HG02588 (cell line): ENCODE measurements at regions not wholly inside any gene's neighbourhood (a gene's known extent, or its start where the extent isn't known, plus 50 kb on each side); places are given as distances from the start of the nearest gene placed in this dataset.

Source experiments
- ATAC-seq: cut with Tn5 transposase; IDR thresholded peaks from one replicate; pipeline ENCODE4 v1.9.1; 2021; ENCODE audit warnings: mild to moderate bottlenecking, moderate library complexity; ENCODE audit not compliant: unreplicated experiment

GRCh38 chr1:55662875-55663274, 447.7 kb upstream of the USP24 start:
- ATAC-seq: no peak

DNA sequence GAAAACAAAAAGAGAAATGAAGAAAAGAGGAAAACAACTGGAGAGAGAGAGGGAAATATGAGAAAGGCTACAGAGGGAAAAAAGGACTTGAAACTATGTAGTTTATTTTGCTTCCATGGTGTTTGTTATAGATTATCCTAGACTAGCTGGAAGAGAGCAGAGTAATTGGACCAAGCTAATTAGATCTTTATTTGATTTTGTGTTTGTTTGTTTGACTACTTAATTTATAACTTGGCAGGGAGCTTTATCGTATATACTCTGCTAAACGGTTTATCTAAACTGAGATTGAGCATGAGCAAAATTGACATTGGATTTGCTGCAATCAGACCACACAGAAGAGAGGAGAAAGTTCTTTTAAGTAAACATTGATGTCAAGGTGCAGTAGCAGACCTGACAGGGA, 443.8 kb upstream of the USP24 start:
- ATAC-seq: no peak

DNA sequence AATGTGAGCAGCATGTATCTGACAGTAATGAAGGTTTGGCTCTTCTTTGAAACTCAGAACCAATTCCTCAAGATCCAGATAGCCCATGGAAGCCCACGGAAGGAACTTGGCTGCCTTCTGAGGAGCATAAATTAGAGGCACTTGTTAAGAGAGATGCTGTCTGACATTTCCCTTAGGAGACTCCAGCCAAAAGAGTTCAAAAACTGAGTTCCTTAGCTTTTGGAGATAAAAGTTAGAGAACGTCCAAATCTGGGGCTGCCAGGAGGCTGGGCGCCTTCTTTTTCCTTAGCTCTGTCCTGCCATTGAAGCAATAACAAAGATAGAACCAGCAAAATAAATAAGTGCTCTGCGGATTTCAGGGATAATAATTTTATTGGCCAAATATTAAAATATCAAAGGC, 439.6 kb upstream of the USP24 start:
- no peak for ATAC-seq

GRCh38 chr1:55654171-55654570, 439.0 kb upstream of the USP24 start:
- ATAC-seq: no peak

GRCh38 chr1:55650444-55650843, 435.3 kb upstream of the USP24 start:
- ATAC-seq: no peak

GRCh38 chr1:55646181-55646580, 431.0 kb upstream of the USP24 start:
- no peak for ATAC-seq

DNA sequence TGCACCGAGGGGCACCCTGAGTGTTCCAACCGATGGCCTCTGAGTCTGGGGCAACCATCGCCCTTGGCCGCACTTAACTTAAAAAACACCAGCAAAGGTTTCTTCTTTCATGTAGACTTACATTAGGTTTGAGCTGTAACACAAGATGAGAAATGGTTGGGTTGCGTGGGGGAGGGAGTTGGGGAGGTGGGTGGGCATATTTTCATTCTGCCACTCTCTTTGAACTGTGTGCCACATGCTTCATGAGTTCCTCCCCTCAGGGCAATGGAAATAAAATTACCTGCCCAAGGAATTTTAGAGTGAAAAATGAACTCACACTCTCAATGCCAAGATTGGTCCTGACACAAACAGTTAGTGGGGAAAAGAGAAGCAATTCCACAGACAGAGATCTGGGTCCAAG, 430.1 kb upstream of the USP24 start:
- no peak for ATAC-seq

DNA sequence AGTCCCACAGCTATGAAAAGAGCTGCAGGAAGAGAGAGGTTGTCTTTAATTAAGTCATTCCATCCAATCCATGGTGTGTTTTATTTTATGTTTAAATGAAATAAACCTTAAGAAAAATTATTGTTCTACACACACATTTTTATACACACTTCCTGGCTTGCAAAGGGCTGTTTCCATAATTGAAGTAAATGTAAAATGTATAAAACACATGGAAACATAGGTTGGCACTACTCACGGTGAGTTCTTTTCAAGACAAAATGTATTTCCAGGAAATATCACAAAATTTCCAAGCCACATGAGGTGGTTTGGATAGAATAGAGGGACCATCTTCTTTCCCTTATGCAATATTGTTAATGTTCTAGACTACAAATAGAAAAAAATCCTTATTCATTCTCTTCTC, 426.8 kb upstream of the USP24 start:
- ATAC-seq: no peak

DNA sequence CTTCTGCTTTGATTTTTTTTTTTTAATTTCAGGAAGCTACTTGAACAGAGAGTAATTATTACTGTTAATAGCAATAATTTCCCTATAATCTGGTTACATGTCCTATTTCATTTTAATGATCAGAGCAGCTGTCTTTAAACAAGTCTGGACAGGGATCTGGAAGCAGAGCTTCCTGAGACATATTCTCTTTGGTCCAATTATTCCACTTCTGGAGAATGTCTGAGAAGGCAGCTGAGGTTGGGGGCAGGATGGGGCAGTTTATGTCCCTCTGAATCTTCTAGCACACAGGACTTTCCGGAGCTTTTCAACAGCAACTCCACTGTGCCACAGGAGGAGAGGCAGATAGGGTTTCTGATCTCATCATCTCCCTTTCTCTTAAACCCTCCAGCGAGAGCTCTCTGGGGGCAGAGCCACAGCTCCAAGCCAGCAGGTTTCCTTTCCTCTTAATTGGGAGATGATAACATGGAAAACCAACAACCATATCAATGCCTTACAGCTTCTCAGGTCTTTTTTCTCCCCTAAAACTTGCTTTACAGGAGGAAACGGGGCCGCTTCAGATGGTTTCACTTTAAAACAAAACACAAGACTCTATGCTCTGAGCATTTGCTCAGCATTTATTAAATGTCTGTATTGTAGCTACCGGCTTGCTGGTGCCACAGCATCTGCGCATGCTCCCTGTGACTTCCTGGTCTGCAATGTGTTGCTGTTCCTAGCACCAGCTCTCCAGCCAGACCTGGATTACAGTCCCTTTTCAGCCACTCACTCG, 425.7 kb upstream of the USP24 start:
- ATAC-seq: no peak

- no peak for ATAC-seq
Observed at GRCh38 chr1:55639526-55639925, 424.4 kb upstream of the USP24 start.

GRCh38 chr1:55639051-55639450, 423.9 kb upstream of the USP24 start:
- no peak for ATAC-seq

DNA sequence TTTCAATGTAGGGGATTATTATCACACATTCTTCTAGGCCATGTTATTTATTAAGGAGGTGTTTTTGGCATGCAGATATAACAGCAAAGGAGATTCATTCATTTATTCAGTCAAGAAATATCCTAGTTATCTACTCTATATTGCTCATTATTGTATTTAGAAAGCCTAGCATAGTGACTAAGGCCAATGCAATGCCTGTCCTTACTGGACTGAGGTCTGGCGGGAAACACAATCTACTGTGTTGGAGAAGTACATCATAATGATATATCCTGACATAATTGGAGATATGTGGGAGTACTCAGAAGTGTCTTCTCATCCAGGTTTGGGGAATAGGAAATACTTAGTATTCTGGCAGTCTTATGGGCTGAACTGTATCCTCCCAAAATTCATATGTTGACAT, 421.5 kb upstream of the USP24 start:
- no peak for ATAC-seq

DNA sequence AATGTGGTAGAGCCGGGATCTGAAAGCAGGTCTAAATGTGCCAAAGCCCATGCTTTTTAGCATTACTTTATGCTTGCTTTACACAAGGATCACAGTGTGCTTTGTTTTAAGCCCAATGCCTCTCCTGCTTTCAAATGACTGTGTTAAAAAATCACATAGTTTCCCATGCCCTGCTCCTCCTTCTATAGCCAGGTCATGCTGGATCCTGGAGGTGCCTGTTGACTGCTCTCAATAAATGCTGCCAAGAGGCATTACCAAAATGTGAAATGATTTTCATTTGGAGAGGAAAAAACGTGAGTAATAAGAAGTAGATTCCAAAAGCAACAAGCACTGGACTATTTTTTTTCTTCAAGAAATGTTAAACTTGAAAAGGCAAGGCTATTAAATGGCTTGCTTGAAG, 420.7 kb upstream of the USP24 start:
- ATAC-seq: no peak

DNA sequence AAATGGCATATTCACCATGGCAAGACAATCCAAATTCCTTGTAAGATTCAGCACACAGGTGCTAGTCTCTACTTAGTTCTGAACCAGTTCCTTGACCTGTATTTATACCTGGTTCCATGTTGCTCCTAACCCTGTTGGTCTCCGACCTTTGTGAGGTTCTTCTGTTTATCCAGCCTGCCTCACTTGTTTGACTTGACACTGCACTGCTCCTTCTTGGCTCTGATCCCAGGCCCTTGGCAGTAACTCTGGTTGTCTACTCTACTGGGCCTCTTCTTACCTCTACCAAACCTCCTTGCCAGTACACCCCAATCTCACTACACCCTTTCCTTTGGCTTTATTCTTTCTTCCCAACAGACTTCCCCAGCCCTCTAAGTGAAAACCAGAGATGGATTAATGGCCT, 419.4 kb upstream of the USP24 start:
- ATAC-seq: no peak

DNA sequence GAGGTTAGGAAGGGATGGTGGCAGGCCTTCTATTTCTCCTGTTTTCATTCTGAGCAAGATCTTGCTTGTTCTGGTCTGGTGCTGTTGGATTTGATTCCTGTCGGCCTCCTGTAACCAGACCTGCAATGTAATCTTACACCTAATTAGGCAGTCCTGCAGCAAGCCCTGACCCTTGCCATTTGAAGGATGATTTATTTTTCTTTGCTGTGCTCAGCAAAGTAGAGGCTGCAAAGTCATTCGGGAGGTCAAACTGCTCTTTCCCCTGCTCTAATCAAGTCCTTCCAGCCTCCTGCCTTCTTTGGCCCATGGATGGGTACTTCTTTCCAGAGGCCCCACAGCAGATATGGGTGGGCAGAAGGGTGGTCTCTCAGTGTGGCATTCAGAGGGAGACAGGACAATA, 417.7 kb upstream of the USP24 start:
- ATAC-seq: no peak

DNA sequence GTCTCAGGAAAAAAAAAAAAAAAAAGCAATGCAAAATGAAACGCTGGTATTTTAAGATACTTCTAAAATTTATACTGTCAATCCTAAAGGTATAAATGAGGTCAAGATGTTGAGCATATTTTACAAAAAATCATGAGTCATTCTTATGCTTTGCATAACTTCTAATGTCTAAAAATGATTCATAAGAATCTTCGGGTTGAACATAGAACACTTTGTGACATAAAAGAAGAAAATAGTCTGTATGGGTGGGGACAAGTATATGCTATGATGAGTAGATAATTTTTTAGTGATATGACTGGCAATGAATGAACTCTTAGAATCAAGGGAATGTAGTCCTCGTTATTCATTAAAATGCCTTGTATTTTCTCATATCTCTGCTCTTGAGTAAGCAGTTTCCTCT, 416.9 kb upstream of the USP24 start:
- ATAC-seq: no peak

DNA sequence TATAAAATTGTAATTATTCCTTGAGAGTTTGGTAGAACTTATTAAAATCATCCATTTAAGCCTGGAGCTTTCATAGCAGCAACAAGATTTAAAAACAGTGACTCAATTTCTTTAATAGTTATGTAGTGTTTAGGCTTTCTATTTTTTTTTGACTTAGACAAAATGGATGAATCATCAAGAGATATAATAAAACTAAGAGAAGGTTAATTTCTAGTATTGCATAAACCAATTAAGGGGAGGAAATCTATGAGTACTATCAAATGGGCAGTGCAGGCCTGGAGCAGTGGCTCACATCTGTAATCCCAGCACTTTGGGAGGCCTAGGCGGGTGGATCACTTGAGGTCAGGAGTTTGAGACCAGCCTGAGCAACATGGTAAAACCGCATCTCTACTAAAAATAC, 416.3 kb upstream of the USP24 start:
- no peak for ATAC-seq

- no peak for ATAC-seq
Observed at GRCh38 chr1:55626326-55626725, 411.2 kb upstream of the USP24 start.

GRCh38 chr1:55624766-55625165, 409.6 kb upstream of the USP24 start:
- no peak for ATAC-seq

DNA sequence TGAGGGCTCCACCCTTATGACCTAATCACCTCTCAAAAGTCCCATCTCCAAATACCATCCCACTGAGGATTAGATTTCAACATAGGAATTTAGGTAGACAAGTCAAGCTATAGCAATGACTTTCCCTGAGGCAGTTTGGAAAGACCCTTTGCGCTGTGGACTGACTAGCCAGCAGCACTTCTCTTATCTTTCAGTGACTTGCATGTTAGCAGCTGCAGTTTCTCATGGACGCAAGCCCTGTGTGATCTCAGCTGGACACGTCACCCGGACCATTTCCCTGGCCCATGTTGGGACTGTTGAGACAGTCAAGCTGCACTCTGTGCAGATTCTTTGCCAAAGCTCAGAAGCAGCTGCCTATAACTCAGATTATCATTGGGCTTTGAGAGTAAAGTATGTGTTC, 408.1 kb upstream of the USP24 start:
- ATAC-seq: no peak

DNA sequence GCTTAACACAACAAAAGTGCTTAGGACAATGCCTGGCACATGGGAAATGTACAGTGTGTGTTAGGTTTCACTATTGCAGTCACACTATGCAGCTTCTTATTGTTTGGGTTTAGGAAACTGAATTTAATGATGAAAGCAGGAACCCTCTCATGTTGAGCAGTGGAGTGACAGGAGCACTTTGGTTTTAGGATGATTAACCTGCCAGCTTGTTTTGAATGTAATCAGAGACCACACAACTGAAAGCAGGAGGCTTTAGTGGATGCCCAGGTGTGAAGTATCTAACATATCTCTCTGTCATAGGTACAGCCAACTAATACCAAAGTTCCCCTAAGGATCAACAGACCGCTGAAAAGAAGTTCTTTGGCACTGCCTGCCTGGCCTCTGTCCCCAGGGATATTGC, 406.9 kb upstream of the USP24 start:
- no peak for ATAC-seq

GRCh38 chr1:55618199-55618598, 403.0 kb upstream of the USP24 start:
- ATAC-seq: no peak

GRCh38 chr1:55617288-55617982, 402.3 kb upstream of the USP24 start:
- ATAC-seq: no peak
